ENCODE measurements at regions not wholly inside any gene's neighbourhood (a gene's known extent, or its start where the extent isn't known, plus 50 kb on each side); places are given as distances from the start of the nearest gene placed in this dataset.

DNA sequence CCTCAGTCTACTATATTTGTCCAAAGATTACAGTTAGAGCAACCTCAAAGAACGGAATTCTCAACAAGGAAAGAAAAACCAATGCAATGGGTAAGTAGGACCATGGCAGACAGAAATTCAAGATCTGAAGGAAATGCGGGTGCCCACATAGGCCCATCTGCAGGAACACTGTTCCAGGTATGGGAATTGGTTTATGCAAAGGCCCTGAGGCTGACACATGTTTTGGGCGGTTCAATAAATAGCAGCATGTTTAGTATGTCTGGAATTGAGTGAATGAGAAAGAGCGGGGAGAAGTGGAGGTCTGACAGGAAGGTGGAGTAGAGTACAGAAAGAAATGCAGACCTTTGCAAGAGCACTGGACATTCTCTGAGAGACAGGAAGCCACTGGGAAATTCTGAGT is 164.7 kb upstream of the KLF12 start:
- DNase-seq (no peak), ATAC-seq (no peak)
- H3K36me3 ChIP-seq: no peaks in the 10 kb centered on the region
- TF ChIP-seq, protein P1, sequence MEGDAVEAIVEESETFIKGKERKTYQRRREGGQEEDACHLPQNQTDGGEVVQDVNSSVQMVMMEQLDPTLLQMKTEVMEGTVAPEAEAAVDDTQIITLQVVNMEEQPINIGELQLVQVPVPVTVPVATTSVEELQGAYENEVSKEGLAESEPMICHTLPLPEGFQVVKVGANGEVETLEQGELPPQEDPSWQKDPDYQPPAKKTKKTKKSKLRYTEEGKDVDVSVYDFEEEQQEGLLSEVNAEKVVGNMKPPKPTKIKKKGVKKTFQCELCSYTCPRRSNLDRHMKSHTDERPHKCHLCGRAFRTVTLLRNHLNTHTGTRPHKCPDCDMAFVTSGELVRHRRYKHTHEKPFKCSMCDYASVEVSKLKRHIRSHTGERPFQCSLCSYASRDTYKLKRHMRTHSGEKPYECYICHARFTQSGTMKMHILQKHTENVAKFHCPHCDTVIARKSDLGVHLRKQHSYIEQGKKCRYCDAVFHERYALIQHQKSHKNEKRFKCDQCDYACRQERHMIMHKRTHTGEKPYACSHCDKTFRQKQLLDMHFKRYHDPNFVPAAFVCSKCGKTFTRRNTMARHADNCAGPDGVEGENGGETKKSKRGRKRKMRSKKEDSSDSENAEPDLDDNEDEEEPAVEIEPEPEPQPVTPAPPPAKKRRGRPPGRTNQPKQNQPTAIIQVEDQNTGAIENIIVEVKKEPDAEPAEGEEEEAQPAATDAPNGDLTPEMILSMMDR (IDR thresholded peaks at IDR 0.05 in 4 of 5, conservative IDR thresholded peaks at IDR 0.05 in 1 of 5): no peak
- no peak for TF ChIP-seq POLR2A (IDR thresholded peaks at IDR 0.05)
- no peaks in the 10 kb centered on the region for H3K9me3 ChIP-seq
- no peak overlapping the region for H3K4me3 ChIP-seq
- in situ Hi-C loops (cut with MboI; ENCODE audit: low sequenced_read_pairs in 4 of 4) (loop anchor here in 2 of 4 donors (25.0 kb wide), 1 partner anchor 462 kb away; no protein-coding TSS in a partner anchor), intact Hi-C loops (cut with DNase I; ENCODE audit: low total_unique reads) (no loop called here)
- no peak overlapping the region for H3K27ac ChIP-seq
- H3K4me1 ChIP-seq: no peaks in the 10 kb centered on the region
- no peaks in the 10 kb centered on the region for H3K27me3 ChIP-seq

DNA sequence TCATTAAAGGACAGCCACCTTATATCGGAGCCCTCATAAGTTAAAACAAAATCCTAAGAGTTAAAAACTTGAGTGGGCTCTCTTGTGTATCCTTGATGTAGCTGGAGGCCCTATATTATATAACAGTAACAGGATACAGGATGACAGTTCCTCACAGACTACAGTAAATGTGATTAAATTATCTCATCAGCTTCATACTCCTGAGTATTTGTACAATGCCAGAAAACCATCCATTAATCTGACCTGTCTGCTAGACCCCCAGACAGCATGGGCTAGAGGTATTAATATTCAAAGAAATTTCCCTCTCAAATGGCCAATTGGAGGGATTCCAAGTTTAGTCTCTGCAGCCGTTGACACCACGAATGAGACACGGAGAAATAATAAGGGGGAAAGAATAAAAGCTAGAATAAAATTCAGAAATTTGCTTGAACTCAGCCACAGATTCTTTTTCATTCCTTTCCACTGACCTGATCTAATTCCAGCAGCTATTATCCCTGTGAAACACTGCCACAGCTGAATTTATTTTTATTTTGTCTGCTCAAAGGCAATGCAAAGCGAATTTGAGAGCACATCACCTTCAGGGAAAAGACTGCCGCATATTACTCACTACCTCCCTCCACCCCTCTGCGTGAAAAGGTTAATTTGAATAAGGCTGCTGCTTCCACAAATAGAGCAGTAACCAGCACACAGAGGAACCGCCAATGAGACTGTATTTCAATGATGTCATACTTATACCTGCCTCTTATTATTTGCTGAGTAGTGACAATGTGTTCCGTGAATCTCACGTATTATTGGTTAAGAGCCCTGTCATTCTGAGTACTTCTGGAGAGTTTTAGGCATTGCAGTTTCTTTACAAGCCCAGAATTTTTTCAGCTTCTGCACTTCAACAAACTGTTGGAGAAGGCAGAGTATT is 155.9 kb upstream of the KLF12 start:
- no peaks in the 10 kb centered on the region for H3K9me3 ChIP-seq
- peak; percentile 28 to 29 for DNase-seq
- H3K36me3 ChIP-seq: no peaks in the 10 kb centered on the region
- H3K4me3 ChIP-seq: peak overlapping the region in 3 of 4 donors; percentile 2 to 45 (median 4)
- peaks cover 34 to 43% of the 10 kb centered on the region in 2 donors for H3K4me1 ChIP-seq
- peak; percentile 96 to 97 for ATAC-seq
- H3K27me3 ChIP-seq: no peaks in the 10 kb centered on the region
- no peak for TF ChIP-seq POLR2A (IDR thresholded peaks at IDR 0.05)
- TF ChIP-seq, protein P1 (IDR thresholded peaks at IDR 0.05 in 4 of 5, conservative IDR thresholded peaks at IDR 0.05 in 1 of 5): no peak
- intact Hi-C loops (cut with DNase I; ENCODE audit: low total_unique reads): loop anchor here (2.0 to 5.0 kb wide), 2 partner anchors 343 to 533 kb away; no protein-coding TSS in a partner anchor
- in situ Hi-C loops (cut with MboI; ENCODE audit: low sequenced_read_pairs in 4 of 4): loop anchor here in 3 of 4 donors (5.0 to 25.0 kb wide), 2 partner anchors 453 to 458 kb away; no protein-coding TSS in a partner anchor
- H3K27ac ChIP-seq: peak overlapping the region; percentile 4 to 67 (median 38)

DNA sequence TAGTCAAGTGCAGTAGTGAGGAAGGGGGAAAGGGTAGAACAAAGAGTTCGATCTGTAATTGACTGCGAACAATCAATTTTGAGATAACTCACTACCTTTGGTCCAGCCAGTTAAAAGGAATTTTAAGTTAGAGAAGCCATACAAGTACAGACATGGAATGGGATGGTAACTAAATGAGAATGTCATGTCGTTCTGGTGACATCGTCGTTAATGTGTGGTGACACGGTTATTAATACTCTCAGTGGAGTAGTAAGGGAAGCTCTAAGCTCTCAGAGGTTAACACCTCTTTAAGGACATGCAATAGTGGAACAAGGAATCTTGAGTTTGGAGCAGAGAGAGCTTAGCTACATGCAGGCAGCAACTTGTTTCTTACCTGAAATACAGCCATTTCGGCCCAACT is 154.9 kb upstream of the KLF12 start:
- no peak for TF ChIP-seq POLR2A (IDR thresholded peaks at IDR 0.05)
- TF ChIP-seq, protein P1 (IDR thresholded peaks at IDR 0.05 in 4 of 5, conservative IDR thresholded peaks at IDR 0.05 in 1 of 5): no peak
- no peak for ATAC-seq
- H3K27ac ChIP-seq: peak overlapping the region in 3 of 4 donors; percentile 4 to 47 (median 45)
- DNase-seq: no peak
- no peaks in the 10 kb centered on the region for H3K9me3 ChIP-seq
- H3K4me1 ChIP-seq: peaks cover 34 to 43% of the 10 kb centered on the region in 2 donors
- no peaks in the 10 kb centered on the region for H3K27me3 ChIP-seq
- no peaks in the 10 kb centered on the region for H3K36me3 ChIP-seq
- intact Hi-C loops (cut with DNase I; ENCODE audit: low total_unique reads) (loop anchor here (2.0 to 5.0 kb wide), 2 partner anchors 342 to 532 kb away; no protein-coding TSS in a partner anchor), in situ Hi-C loops (cut with MboI; ENCODE audit: low sequenced_read_pairs in 4 of 4) (loop anchor here in 2 of 4 donors (25.0 kb wide), 1 partner anchor 452 kb away; no protein-coding TSS in a partner anchor)
- H3K4me3 ChIP-seq: no peak overlapping the region

DNA sequence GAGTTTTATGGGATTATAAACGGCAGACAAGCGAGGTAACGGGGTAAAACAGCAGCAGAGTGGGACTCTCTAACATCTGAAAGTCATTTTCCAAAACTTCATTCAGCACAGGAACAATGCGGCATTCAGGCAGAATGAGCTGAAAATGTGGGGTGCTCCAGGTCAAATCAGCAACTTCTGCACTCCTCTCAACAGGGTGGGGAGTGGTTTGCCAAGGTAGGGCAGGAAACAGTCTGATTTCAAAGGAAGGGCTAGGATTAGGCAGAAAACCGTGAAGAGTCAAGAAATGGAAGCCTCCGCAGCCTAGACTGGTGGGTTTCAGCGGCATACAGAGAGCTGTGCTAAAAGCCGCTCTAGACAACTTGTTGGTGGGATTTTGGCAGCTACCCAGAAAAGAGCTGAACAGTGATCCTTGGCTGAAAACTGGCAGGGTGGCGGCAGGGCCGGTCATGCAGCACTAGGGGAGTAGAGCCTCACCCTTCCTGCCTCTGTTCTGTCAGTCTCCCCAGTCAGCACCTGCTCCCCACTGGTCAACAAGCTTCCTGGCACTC is 154.2 kb upstream of the KLF12 start:
- peaks cover 34 to 43% of the 10 kb centered on the region in 2 donors for H3K4me1 ChIP-seq
- intact Hi-C loops (cut with DNase I; ENCODE audit: low total_unique reads) (loop anchor here (2.0 to 5.0 kb wide), 2 partner anchors 341 to 532 kb away; no protein-coding TSS in a partner anchor), in situ Hi-C loops (cut with MboI; ENCODE audit: low sequenced_read_pairs in 4 of 4) (loop anchor here in 2 of 4 donors (25.0 kb wide), 1 partner anchor 451 kb away; no protein-coding TSS in a partner anchor)
- DNase-seq (peak; percentile 16 to 33), ATAC-seq (peak in 1 of 2 donors; percentile 17)
- TF ChIP-seq, protein P1 (IDR thresholded peaks at IDR 0.05 in 4 of 5, conservative IDR thresholded peaks at IDR 0.05 in 1 of 5): no peak
- TF ChIP-seq POLR2A (IDR thresholded peaks at IDR 0.05): no peak
- H3K27ac ChIP-seq: peak overlapping the region; percentile 4 to 47 (median 36)
- peak overlapping the region; percentile 8 to 28 (median 18) for H3K4me3 ChIP-seq
- no peaks in the 10 kb centered on the region for H3K27me3 ChIP-seq
- H3K9me3 ChIP-seq: no peaks in the 10 kb centered on the region
- no peaks in the 10 kb centered on the region for H3K36me3 ChIP-seq

All from gastrocnemius medialis (tissue), 4 donors.